ENCODE measurements at regions not wholly inside any gene's neighbourhood (a gene's known extent, or its start where the extent isn't known, plus 50 kb on each side); places are given as distances from the start of the nearest gene placed in this dataset.

DNA sequence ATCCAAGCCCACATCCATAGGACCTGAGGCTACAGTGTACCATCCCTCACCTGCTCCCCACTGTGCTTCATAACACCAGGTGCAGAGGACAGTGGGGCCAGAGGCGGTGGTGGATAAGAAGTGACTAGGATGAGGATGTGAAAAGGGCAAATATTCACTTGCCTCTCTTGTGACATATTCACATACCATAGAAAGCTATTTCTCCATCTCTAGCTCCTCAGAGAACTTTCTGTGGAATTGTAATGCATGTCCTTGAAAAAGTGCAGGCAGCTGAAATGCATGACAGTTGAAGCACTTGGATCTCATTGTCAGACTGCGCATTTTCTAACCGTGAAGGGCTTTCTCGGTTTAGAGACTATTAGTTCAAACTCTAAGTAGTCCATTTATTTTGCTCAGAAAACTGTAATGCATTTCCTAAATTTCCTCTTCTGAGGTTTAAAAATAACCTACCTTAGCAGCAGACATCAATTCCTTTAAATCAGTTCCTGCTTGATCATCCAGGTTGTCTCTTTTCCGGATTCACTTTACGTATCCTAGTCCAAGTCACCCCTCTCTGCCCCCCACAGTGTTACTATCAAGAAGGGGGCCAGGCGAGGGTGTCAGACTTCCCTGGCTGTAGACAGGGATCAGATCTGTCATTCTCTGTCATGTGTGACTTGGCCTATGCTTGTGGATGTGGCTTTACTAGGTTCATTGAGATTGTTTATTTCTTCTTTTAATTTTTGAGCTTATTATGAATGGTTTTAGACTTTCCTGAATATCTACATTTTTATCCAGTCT lies 984.0 kb upstream of the TMEM132C start:
- TF ChIP-seq, protein P1, sequence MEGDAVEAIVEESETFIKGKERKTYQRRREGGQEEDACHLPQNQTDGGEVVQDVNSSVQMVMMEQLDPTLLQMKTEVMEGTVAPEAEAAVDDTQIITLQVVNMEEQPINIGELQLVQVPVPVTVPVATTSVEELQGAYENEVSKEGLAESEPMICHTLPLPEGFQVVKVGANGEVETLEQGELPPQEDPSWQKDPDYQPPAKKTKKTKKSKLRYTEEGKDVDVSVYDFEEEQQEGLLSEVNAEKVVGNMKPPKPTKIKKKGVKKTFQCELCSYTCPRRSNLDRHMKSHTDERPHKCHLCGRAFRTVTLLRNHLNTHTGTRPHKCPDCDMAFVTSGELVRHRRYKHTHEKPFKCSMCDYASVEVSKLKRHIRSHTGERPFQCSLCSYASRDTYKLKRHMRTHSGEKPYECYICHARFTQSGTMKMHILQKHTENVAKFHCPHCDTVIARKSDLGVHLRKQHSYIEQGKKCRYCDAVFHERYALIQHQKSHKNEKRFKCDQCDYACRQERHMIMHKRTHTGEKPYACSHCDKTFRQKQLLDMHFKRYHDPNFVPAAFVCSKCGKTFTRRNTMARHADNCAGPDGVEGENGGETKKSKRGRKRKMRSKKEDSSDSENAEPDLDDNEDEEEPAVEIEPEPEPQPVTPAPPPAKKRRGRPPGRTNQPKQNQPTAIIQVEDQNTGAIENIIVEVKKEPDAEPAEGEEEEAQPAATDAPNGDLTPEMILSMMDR (IDR thresholded peaks at IDR 0.05; ENCODE audit: extremely low read depth in 1 of 2, insufficient read depth in 1 of 2, low read depth in 1 of 2, low read length in 2 of 2) = no peak
- TF ChIP-seq, protein P2, sequence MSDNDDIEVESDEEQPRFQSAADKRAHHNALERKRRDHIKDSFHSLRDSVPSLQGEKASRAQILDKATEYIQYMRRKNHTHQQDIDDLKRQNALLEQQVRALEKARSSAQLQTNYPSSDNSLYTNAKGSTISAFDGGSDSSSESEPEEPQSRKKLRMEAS (IDR thresholded peaks at IDR 0.05; ENCODE audit: insufficient read depth, insufficient read length) = no peak

All from endothelial cell of umbilical vein (primary cell).